HL-60 (cell line): ENCODE measurements at regions not wholly inside any gene's neighbourhood (a gene's known extent, or its start where the extent isn't known, plus 50 kb on each side); places are given as distances from the start of the nearest gene placed in this dataset.

ENCODE experiments used
- CTCF ChIP-seq: IDR thresholded peaks from one replicate; pipeline ENCODE4 v1.5.1; 2011; ENCODE audit warnings: low read length, control low read depth, inconsistent platforms; ENCODE audit not compliant: insufficient read depth
- GABPA ChIP-seq: IDR thresholded peaks from 2 replicates; pipeline ENCODE4 v1.6.1; 2012; ENCODE audit warnings: low read depth
- POLR2AphosphoS5 ChIP-seq: IDR thresholded peaks from 2 replicates; pipeline ENCODE4 v1.6.1; 2012; ENCODE audit warnings: low read depth
- REST ChIP-seq: IDR thresholded peaks from 2 replicates; pipeline ENCODE4 v1.6.1; 2012; ENCODE audit warnings: low read depth; ENCODE audit not compliant: insufficient replicate concordance

DNA sequence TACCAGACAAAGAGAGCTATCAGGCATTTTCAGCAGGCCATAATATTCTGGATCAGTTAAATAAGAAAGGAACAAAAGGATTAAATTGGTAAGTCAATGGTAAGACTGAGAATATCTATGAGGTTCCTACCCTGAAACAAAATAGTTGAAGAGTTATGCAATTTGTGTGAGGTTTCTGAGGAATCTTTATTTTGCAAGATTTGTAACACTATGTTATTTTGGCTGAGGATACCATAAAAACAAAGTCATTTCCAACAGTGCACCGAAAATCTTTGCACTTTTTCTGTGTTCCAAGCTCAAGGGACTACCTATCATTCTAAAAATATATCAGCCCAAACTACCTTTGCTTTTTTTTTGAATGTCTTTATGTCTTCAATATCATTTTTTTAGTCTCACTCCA, 383.3 kb upstream of the CITED2 start:
- no peak for TF ChIP-seq CTCF
- no peak for TF ChIP-seq POLR2AphosphoS5
- TF ChIP-seq GABPA = no peak
- no peak for TF ChIP-seq REST
